TTC549 (cell line): ENCODE measurements at regions not wholly inside any gene's neighbourhood (a gene's known extent, or its start where the extent isn't known, plus 50 kb on each side); places are given as distances from the start of the nearest gene placed in this dataset.

Source experiments
- FAIRE-seq: peaks from 2 replicates; lab custom pipeline; 2012; peaks lifted over from hg19 to GRCh38; lab: Jason Lieb, UNC

GRCh38 chr15:94099574-94099960 is 131.8 kb upstream of the MCTP2 start:
- no peak for FAIRE-seq

DNA sequence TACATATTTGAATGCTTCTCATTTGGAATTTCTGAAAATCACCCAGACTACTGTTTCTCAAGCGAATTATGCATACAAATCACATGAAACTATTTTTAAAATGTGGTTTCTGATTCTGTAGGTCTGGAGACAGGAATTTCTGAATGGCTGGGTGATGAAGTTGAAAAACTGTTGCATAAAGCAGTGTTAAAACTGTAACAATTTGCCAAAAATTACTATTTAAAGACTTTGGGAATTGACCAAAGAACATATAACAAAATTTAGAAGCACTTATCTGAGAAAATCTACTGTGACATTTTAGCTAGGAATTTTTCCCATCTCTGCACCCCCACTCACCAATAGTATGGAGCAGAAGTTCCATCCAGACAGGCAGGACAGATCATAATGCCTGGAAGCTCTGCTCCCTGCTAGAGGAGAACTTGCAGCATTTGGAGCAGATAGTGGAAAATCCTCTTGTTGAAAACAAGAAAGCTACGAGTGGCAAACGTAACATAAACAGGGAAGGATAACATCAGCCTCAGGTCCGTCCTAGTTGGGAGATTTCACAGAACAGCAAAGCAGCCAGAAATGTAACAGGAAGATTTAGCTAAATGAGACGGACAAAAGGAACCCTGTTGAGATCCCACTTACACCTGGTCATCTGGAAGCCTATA is 132.3 kb upstream of the MCTP2 start:
- no peak for FAIRE-seq

DNA sequence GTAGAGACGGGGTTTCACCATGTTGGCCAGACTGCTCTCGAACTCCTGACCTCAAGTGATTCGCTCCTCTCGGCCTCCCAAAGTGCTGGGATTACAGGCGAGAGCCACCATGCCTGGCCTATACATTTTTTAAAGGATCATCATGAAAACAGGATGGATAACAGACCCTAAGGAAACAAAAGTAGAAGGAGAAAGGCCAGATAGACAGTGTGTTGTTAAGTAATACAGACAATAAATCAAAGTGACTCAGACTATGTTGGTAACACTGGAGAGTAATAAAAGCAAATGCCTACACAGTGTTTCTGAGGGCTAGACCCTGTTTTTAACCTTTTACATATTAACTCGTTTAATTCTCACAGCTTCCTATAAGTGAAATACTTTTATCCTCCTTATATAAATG is 133.8 kb upstream of the MCTP2 start:
- FAIRE-seq = no peak

DNA sequence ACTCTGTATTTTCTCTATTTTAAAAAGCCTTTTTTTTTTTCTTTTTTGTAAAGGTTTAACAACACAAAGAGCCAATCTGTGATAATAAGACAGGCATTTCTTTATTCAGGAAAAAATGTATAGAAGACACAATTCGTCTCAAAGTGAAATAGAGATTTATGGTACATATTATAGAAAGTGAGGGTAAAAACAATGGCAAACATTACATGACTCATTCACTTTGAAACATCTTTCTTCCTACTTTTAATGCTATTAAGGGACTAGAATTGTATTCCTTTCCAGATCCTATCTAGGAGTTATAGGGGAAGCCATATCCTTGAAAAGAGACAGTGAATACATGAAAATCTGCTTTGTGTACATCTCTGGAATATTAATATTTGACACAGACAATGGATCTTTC is 137.1 kb upstream of the MCTP2 start:
- FAIRE-seq = no peak

GRCh38 chr15:94086341-94086740 is 145.0 kb upstream of the MCTP2 start:
- FAIRE-seq = no peak

GRCh38 chr15:94083467-94084052 is 147.8 kb upstream of the MCTP2 start:
- FAIRE-seq = no peak

DNA sequence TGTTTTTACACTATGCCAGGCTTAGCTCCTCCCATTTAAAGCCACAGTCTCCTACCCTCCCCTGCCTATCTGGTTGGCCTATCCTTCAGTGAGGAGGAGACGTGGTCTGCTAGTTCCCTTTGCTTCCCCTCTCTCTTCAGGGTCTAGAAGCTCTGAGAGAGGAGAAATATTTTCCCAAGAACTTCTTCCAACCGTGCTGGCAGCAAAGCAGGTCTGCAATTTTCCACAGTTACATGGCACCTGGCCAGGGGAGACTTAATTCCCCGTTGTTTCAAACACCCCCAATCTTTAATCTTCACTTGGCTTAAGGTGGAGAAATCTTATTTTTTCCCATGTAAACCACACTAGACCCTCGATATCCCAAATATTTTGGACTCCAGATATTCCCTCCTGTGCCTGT is 149.5 kb upstream of the MCTP2 start:
- FAIRE-seq = no peak

DNA sequence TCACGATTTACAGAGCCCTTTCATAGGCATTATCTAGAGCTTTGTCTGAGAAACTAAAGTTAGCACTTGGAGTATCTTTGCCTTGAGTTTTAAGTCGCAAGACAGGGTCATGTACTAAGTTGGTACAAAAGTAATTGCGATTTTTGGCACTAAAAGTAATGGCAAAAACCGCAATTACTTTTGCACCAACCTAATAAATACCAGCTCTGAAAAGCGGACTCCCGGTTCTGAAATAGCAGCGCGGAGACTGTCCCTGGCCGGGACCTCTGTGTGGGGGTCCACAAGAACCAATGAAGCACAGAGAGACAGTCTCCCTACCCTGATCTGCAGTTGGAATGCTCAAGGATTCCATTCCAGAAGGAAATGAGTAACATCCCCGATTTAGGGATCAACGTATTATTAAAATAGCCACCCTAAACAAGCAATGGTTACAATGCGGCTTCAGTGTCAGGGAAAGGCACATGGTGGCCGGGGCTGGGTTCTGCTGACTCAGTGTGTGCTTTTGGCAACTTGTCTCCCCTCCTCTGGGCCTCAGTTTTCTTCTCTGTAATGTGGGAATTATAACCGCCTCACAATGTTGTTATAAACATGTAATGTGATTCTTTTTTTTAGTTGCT is 150.3 kb upstream of the MCTP2 start:
- no peak for FAIRE-seq

DNA sequence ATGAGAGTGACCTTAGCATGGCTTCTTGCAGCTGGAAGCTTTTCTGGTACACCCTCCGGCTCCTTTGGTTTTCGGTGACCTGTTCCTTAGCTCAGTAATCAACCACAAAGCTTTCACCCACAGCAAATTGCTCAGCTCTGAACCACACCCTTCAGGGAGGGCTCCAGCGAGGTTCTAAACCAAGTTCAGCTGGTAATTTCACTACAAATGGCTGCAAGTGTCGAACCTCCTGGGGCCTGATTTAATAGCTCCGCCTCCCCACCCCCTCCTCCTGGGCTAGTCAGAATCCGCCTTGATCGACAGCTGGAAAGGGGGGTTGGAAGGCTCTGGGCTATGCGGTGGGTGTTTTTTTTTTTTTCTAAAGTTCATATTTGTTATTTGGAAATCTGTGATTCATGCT is 150.9 kb upstream of the MCTP2 start:
- FAIRE-seq = no peak

GRCh38 chr15:94079968-94080367 is 151.4 kb upstream of the MCTP2 start:
- FAIRE-seq = no peak

GRCh38 chr15:94079459-94079858 is 151.9 kb upstream of the MCTP2 start:
- no peak for FAIRE-seq

DNA sequence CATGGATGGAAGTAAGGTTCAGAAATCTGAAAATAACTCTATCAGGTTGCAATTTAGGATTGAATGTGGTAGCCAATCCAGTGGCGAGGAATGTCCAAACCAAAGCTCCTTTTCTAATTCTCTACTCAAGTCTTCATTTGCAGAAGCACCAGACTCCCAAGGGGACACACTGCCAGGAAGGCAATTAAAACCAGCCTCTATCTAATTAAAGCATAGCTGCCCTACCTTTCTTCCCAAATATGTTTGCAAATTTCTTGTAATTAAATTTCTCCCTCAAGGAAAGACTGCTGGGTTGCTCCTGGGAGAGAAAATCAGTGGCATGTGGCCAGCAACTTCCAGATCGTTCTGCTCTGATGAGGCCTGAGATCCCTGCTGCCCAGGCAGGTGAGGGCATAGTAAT is 153.4 kb upstream of the MCTP2 start:
- FAIRE-seq = no peak

GRCh38 chr15:94075349-94075748 is 156.0 kb upstream of the MCTP2 start:
- no peak for FAIRE-seq

DNA sequence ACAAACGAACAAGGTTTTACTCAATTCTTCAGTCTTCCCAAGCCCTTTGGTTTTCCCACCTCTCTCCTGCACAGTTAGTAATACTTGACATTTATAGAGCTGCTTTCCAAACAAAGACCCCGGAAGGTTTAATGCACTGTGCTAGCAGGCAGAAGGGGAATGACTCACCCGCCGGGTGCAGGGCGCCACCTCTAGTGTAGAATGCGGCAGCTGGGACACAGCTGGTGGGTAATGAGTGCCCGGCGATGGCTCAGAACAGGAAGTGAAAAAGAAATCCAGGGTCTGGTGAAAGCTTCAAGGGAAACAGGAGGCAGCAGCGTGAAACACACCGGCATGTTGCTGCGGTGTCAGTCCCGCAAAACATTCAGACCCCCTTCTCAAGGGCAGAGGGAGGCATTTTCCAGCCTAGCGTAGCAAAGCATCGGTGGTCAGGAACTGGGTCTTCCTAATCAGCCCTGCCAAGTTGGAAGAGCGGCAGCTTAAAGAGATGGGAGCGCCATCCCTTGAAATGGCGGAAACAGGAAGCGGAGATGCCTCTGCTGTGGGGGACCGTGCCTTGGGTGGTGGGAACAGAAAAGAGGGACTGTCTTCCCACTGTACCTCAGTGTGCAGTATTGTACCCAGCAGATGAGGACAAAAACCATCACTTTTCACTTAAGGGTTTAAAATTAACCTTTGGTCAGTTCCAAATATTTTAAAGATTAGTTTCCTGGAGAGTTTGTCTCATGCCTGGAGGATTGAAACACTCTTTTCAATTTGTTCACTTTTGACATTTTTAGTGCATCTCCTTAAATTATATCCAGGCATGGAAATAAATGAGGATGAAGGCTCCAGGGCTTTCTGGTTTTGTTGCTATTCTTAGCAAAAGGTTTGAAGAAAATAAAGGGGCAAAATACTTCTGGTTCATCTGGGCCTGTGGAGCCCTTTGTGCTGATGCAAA is 160.7 kb upstream of the MCTP2 start:
- no peak for FAIRE-seq

DNA sequence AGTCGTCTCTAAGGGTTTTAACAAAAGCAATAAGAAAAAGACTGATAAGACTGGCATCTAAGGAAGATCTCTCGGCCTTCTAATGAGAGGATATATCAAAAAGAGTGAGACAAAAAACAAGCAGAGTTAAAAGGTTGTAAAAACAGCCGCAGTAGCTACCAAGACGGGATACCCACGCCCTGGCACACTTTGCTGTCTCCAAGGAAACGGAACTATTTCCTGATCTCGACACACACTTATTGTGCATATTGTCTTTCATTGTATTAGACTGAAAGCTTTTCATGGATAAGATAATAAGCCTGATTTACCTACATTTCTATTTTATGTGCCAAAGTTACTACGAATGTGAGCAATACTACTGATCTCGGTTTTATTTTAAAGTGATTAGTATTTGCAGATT is 161.5 kb upstream of the MCTP2 start:
- no peak for FAIRE-seq

DNA sequence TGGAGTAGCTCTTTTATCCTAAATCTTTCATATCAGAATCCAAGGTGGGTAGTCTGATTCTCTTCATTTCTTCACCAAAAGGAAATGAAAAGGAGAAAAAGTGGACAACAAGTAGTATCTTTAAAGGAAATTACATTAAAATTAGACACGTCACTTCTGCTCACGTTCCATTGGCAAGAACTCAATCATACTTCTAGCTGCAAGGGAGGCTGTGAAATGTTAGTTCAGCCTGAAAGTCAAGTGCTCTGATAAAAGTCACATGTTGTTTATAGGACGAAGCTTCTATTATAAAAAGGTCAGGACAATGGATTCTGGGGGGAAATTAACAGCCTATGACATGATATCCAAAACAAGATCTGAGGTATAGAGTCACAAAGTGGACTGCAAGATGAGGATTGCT is 164.6 kb upstream of the MCTP2 start:
- FAIRE-seq = no peak

DNA sequence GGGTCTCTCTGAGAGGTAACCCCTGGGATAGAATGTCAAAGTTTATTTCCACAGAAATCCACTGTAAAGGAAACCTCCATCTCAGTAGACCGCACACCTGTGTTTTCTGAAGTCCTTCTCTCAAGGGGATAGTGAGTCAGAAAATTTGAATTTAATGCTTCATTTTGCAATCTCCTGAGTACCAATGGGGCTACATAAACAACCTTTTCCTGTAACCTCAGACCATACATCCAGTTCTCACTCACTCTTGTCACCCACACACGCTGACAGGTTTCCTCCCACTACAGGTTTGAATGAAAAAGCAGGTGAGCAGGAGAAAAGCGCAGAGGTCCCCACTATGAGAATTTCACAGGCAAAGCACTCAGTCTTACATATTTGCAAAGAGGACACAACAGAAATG is 165.3 kb upstream of the MCTP2 start:
- no peak for FAIRE-seq

GRCh38 chr15:94064676-94065313 is 166.6 kb upstream of the MCTP2 start:
- FAIRE-seq = no peak

- FAIRE-seq = no peak
Observed at GRCh38 chr15:94061041-94061440, 170.3 kb upstream of the MCTP2 start.

DNA sequence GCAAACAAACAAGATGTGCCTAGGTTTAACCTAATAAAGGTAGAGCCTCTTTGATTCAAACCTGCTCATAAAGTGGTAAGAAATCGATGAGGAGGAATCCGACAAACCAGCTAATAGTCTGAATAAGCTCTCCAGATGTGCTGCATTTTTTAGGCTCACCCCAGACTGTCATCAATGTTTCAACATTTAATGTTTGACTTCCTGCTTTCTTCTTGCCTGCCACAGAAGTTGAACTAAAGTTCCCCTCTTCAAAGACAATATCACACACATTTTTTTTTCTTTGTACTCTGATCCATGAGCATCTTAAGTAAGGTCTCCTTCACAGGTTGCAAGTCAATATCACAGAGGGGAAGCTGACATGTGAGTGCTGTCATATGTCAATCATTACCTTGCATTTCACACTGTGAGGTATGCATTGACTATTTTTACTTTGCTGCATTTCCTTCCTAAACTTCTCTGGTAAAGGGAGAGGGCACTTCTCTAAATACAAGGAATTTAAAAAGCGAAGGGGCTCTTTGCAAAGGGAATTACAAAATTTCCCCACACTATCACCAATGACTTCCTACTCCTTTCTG is 172.3 kb upstream of the MCTP2 start:
- FAIRE-seq = no peak

GRCh38 chr15:94057305-94057704 is 174.1 kb upstream of the MCTP2 start:
- FAIRE-seq = no peak

GRCh38 chr15:94056314-94056713 is 175.0 kb upstream of the MCTP2 start:
- FAIRE-seq = no peak
